Colonic mucosa (tissue), 4 donors: ENCODE measurements at regions not wholly inside any gene's neighbourhood (a gene's known extent, or its start where the extent isn't known, plus 50 kb on each side); places are given as distances from the start of the nearest gene placed in this dataset.

Experiments
- DNase-seq: peaks from one replicate; pipeline ENCODE4 v3.0.0-alpha.2; 2020
- H3K27ac ChIP-seq: fragments of 200-600 bp; one replicate; pipeline ENCODE4 v1.8.0; 2021
- H3K27me3 ChIP-seq: fragments of 200-600 bp; one replicate; pipeline ENCODE4 v1.8.0; 2021
- H3K36me3 ChIP-seq: fragments of 200-600 bp; one replicate; pipeline ENCODE4 v1.8.0; 2021
- H3K4me1 ChIP-seq: fragments of 200-600 bp; one replicate; pipeline ENCODE4 v1.8.0; 2021; ENCODE audit warnings: mild to moderate bottlenecking
- H3K4me3 ChIP-seq: fragments of 200-600 bp; one replicate; pipeline ENCODE4 v1.8.0; 2021
- H3K9ac ChIP-seq, 2 donors: one replicate each; pipeline ENCODE4 v1.7.0; 2013; ENCODE audit warnings: control low read depth in 2 of 2, low read depth in 2 of 2, low read length in 2 of 2
- H3K9me3 ChIP-seq: fragments of 200-600 bp; one replicate; pipeline ENCODE4 v1.8.0; 2021
- CTCF ChIP-seq: fragments of 200-600 bp; IDR thresholded peaks from one replicate; pipeline ENCODE4 v1.8.0; 2022; ENCODE audit warnings: antibody characterized with exemption, mild to moderate bottlenecking
- intact Hi-C: fragments of 100-400 bp; cut with DNase I; formaldehyde crosslinking; loops from one replicate; pipeline ENCODE4 v1.14.1; 2022
- donor health status: healthy.
- donor health status: DM: no; HTN: no; CAD: no.
- donor health status: DM: no; HTN: no; CAD: no.

- no peak for DNase-seq
- Histone ChIP-seq H3K4me3 (no peak overlapping the region), H3K9me3 (no peaks in the 10 kb centered on the region), H3K36me3 (no peaks in the 10 kb centered on the region), H3K27me3 (no peaks in the 10 kb centered on the region), H3K9ac (no peak overlapping the region), H3K27ac (no peak overlapping the region), H3K4me1 (no peaks in the 10 kb centered on the region)
- intact Hi-C loops: no loop called here
- no peak for TF ChIP-seq CTCF
Observed at GRCh38 chr7:47148536-47149207, 433.2 kb downstream of the TNS3 start.

DNA sequence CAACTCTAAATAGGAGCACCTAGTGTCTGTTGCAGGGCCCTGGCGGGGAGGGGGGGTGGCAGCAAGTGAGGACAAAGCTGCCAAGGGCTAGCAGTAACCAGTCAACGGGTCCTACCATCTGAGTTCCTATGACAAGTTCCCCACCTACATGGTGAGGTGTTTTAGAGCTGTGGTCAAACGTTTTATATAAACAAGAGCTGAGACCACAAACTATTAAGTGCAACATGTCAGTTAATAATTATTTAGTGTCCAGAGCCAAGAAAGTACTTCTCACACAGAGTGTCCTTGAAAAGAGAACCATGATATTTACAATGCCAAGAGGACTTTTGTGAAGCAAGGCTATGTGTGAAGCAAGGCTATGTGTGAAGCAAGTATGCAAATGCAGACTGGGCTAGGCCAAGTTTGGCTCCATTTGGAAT is 434.7 kb downstream of the TNS3 start:
- no peak for DNase-seq
- no peaks in the 10 kb centered on the region for H3K9me3 ChIP-seq
- no peak for TF ChIP-seq CTCF
- no peaks in the 10 kb centered on the region for H3K27me3 ChIP-seq
- no peak overlapping the region for H3K4me3 ChIP-seq
- no peak overlapping the region for H3K9ac ChIP-seq
- no peak overlapping the region for H3K27ac ChIP-seq
- no peaks in the 10 kb centered on the region for H3K36me3 ChIP-seq
- no peaks in the 10 kb centered on the region for H3K4me1 ChIP-seq
- intact Hi-C loops: no loop called here

GRCh38 chr7:47145982-47146381 is 435.9 kb downstream of the TNS3 start:
- intact Hi-C loops: no loop called here
- DNase-seq: no peak

GRCh38 chr7:47145186-47145725 is 436.7 kb downstream of the TNS3 start:
- DNase-seq: no peak

More at GRCh38 chr7:47145982-47146381, 435.9 kb downstream of the TNS3 start:
- Histone ChIP-seq H3K27ac (no peak overlapping the region), H3K36me3 (no peaks in the 10 kb centered on the region), H3K4me3 (no peak overlapping the region), H3K9me3 (no peaks in the 10 kb centered on the region), H3K9ac (no peak overlapping the region), H3K4me1 (no peaks in the 10 kb centered on the region), H3K27me3 (no peaks in the 10 kb centered on the region)
- TF ChIP-seq CTCF: no peak

DNA sequence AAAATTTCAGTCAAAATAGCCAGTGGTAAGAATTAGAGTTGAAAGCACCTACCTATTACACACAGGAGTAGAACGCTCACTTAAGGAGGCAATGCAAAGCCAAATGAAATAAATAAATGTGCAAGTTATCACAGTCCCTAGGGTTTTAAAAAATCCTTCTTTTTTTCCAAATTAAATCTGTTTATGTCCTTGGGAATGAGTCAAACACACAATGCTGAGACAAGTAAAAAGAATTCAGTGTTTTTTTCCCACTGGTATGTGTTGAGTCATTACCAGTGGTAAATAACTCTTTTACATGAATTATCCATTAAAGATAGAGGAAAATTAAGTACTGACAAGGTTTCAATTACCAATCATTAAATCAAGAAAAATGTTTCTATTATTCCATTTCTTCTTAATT is 438.6 kb downstream of the TNS3 start:
- intact Hi-C loops: no loop called here
- TF ChIP-seq CTCF: no peak

More at GRCh38 chr7:47145186-47145725, 436.7 kb downstream of the TNS3 start:
- Histone ChIP-seq H3K27me3 (no peaks in the 10 kb centered on the region), H3K9ac (no peak overlapping the region), H3K4me3 (no peak overlapping the region), H3K36me3 (no peaks in the 10 kb centered on the region), H3K27ac (no peak overlapping the region), H3K4me1 (no peaks in the 10 kb centered on the region), H3K9me3 (no peaks in the 10 kb centered on the region)
- no peak for TF ChIP-seq CTCF
- intact Hi-C loops: no loop called here

More for the DNA sequence above, 438.6 kb downstream of the TNS3 start:
- Histone ChIP-seq H3K9ac (no peak overlapping the region), H3K9me3 (no peaks in the 10 kb centered on the region), H3K4me1 (no peaks in the 10 kb centered on the region), H3K36me3 (no peaks in the 10 kb centered on the region), H3K27ac (no peak overlapping the region), H3K4me3 (no peak overlapping the region), H3K27me3 (no peaks in the 10 kb centered on the region)
- DNase-seq: no peak
